Smooth muscle cell (in vitro differentiated cells): ENCODE measurements at regions not wholly inside any gene's neighbourhood (a gene's known extent, or its start where the extent isn't known, plus 50 kb on each side); places are given as distances from the start of the nearest gene placed in this dataset.

Experiments used
- DNase-seq: peaks from one replicate; lab custom pipeline; 2025; ENCODE audit not compliant: unreplicated experiment; lab: John Stamatoyannopoulos, UW
- H2AFZ ChIP-seq: fragments of 200-600 bp; sonication (generic); 2 replicates; pipeline ENCODE4 v1.6.0; 2016; ENCODE audit warnings: antibody characterized with exemption, low read depth, mild to moderate bottlenecking
- H3F3A ChIP-seq: fragments of 200-600 bp; sonication (generic); 2 replicates; pipeline ENCODE4 v1.6.0; 2017; ENCODE audit warnings: antibody characterized with exemption, low read depth
- H3K27ac ChIP-seq: fragments of 200-600 bp; sonication (generic); 2 replicates; pipeline ENCODE4 v1.5.1; 2016; ENCODE audit warnings: low read depth, mild to moderate bottlenecking
- H3K27me3 ChIP-seq: fragments of 200-600 bp; sonication (generic); 2 replicates; pipeline ENCODE4 v1.6.1; 2016; ENCODE audit warnings: low read depth, mild to moderate bottlenecking
- H3K36me3 ChIP-seq: fragments of 200-600 bp; sonication (generic); 2 replicates; pipeline ENCODE4 v1.5.1; 2016; ENCODE audit warnings: low read depth
- H3K4me1 ChIP-seq: fragments of 200-600 bp; sonication (generic); 2 replicates; pipeline ENCODE4 v1.5.1; 2016; ENCODE audit warnings: low read depth
- H3K4me2 ChIP-seq: fragments of 200-600 bp; sonication (generic); 2 replicates; pipeline ENCODE4 v1.6.0; 2016; ENCODE audit warnings: mild to moderate bottlenecking
- H3K4me3 ChIP-seq: fragments of 200-600 bp; sonication (generic); 2 replicates; pipeline ENCODE4 v1.5.1; 2016; ENCODE audit warnings: mild to moderate bottlenecking
- H3K79me2 ChIP-seq: fragments of 200-600 bp; sonication (generic); 2 replicates; pipeline ENCODE4 v1.6.0; 2016; ENCODE audit warnings: low read depth, mild to moderate bottlenecking
- H3K9ac ChIP-seq: fragments of 200-600 bp; sonication (generic); 2 replicates; pipeline ENCODE4 v1.6.0; 2016; ENCODE audit warnings: low read depth
- H3K9me3 ChIP-seq: fragments of 200-600 bp; sonication (generic); replicated peaks from 2 replicates; pipeline ENCODE4 v1.5.1; 2016; ENCODE audit warnings: low read depth
- H4K20me1 ChIP-seq: fragments of 200-600 bp; sonication (generic); 2 replicates; pipeline ENCODE4 v1.6.0; 2016; ENCODE audit warnings: low read depth
- WGBS: methylation state at CpG from one replicate; pipeline ENCODE4 v1.1.7; 2016; ENCODE audit warnings: low lambda C conversion rate; 5-methylcytosine and 5-hydroxymethylcytosine counted together
- TF ChIP-seq, protein P1 (sequence below): fragments of 200-600 bp; sonication (generic); IDR thresholded peaks from 2 replicates; pipeline ENCODE4 v1.5.1; 2017; ENCODE audit warnings: borderline replicate concordance, mild to moderate bottlenecking, antibody characterized with exemption; ENCODE audit not compliant: insufficient read depth, poor library complexity, severe bottlenecking

GRCh38 chr2:181352158-181352557 is 105.0 kb upstream of the ITGA4 start:
- H3F3A ChIP-seq, result no peaks in the 10 kb centered on the region
- H3K36me3 ChIP-seq, result no peaks in the 10 kb centered on the region
- TF ChIP-seq, protein P1, sequence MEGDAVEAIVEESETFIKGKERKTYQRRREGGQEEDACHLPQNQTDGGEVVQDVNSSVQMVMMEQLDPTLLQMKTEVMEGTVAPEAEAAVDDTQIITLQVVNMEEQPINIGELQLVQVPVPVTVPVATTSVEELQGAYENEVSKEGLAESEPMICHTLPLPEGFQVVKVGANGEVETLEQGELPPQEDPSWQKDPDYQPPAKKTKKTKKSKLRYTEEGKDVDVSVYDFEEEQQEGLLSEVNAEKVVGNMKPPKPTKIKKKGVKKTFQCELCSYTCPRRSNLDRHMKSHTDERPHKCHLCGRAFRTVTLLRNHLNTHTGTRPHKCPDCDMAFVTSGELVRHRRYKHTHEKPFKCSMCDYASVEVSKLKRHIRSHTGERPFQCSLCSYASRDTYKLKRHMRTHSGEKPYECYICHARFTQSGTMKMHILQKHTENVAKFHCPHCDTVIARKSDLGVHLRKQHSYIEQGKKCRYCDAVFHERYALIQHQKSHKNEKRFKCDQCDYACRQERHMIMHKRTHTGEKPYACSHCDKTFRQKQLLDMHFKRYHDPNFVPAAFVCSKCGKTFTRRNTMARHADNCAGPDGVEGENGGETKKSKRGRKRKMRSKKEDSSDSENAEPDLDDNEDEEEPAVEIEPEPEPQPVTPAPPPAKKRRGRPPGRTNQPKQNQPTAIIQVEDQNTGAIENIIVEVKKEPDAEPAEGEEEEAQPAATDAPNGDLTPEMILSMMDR, result no peak

GRCh38 chr2:181354626-181355025 is 102.6 kb upstream of the ITGA4 start:
- 86% methylated on average over 3 of the region's 3 CpGs for WGBS
- H3K79me2 ChIP-seq, result no peaks in the 10 kb centered on the region
- TF ChIP-seq, protein P1, result no peak
- no peaks in the 10 kb centered on the region for H4K20me1 ChIP-seq
- no peaks in the 10 kb centered on the region for H3K4me1 ChIP-seq
- DNase-seq, result no peak
- H3K27ac ChIP-seq, result peak overlapping the region; percentile 49
- H3K4me2 ChIP-seq, result no peak overlapping the region
- H3K9me3 ChIP-seq, result no peaks in the 10 kb centered on the region
- no peaks in the 10 kb centered on the region for H3K36me3 ChIP-seq
- H3K9ac ChIP-seq, result no peak overlapping the region
- no peaks in the 10 kb centered on the region for H3K27me3 ChIP-seq
- H2AFZ ChIP-seq, result no peak overlapping the region
- no peak overlapping the region for H3K4me3 ChIP-seq
- no peaks in the 10 kb centered on the region for H3F3A ChIP-seq

More at GRCh38 chr2:181352158-181352557, 105.0 kb upstream of the ITGA4 start:
- Histone ChIP-seq H3K27ac (no peak overlapping the region), H4K20me1 (no peaks in the 10 kb centered on the region), H3K9ac (no peak overlapping the region), H3K4me2 (no peak overlapping the region), H3K4me3 (no peak overlapping the region), H3K9me3 (no peaks in the 10 kb centered on the region), H3K4me1 (no peaks in the 10 kb centered on the region), H3K79me2 (no peaks in the 10 kb centered on the region), H3K27me3 (no peaks in the 10 kb centered on the region), H2AFZ (no peak overlapping the region)
- no peak for DNase-seq
- WGBS, result 100% methylated on average over 1 of the region's 1 CpG

DNA sequence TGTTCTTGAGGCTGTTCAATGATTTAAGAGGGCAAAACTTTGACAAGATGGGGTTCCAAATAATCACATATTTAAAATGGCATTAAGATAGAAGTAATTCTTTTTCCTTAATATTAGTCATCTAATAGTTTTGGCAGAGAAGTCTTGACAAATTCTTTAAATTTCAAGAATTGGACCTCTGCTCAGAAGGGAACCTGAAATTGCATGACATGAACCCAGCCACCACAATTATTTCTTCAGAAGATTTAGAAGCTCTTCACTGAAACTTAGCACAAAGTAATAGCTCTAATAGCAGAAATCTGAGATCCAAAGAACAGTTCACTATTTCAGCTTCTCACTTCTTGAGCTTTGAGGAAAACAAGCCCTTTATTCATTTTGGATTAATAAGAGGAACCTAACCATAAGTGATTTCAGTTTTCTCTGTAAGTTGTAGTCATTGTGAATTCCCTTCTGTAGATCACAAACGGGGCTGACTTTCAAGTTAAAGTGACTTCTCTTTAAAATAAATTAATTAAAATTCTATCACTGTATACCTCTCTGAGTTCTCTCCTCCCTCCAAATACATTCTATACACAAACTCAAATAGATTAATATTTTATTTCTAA is 100.6 kb upstream of the ITGA4 start:
- TF ChIP-seq, protein P1, result no peak
- H3K27me3 ChIP-seq, result no peaks in the 10 kb centered on the region
- no peaks in the 10 kb centered on the region for H3K79me2 ChIP-seq
- no peak overlapping the region for H3K4me2 ChIP-seq
- no peak overlapping the region for H3K27ac ChIP-seq
- H4K20me1 ChIP-seq, result no peaks in the 10 kb centered on the region
- no peaks in the 10 kb centered on the region for H3K4me1 ChIP-seq
- H3K4me3 ChIP-seq, result no peak overlapping the region
- no peaks in the 10 kb centered on the region for H3K9me3 ChIP-seq
- H2AFZ ChIP-seq, result no peak overlapping the region
- DNase-seq, result no peak
- no peaks in the 10 kb centered on the region for H3K36me3 ChIP-seq
- no peaks in the 10 kb centered on the region for H3F3A ChIP-seq
- WGBS, result 90% methylated on average over 1 of the region's 1 CpG
- no peak overlapping the region for H3K9ac ChIP-seq

GRCh38 chr2:181357979-181358378 is 99.2 kb upstream of the ITGA4 start:
- H3K79me2 ChIP-seq, result no peaks in the 10 kb centered on the region
- no peaks in the 10 kb centered on the region for H3K27me3 ChIP-seq
- H3F3A ChIP-seq, result no peaks in the 10 kb centered on the region
- H3K27ac ChIP-seq, result no peak overlapping the region
- no peak for DNase-seq
- no peaks in the 10 kb centered on the region for H3K9me3 ChIP-seq
- TF ChIP-seq, protein P1, result no peak
- no peak overlapping the region for H3K9ac ChIP-seq
- H2AFZ ChIP-seq, result no peak overlapping the region
- no peak overlapping the region for H3K4me2 ChIP-seq
- no peak overlapping the region for H3K4me3 ChIP-seq
- no peaks in the 10 kb centered on the region for H4K20me1 ChIP-seq
- H3K4me1 ChIP-seq, result no peaks in the 10 kb centered on the region
- H3K36me3 ChIP-seq, result no peaks in the 10 kb centered on the region
